Inferior parietal cortex (tissue), 1 donor: ENCODE measurements at regions not wholly inside any gene's neighbourhood (a gene's known extent, or its start where the extent isn't known, plus 50 kb on each side); places are given as distances from the start of the nearest gene placed in this dataset.
"Not testable (repeated sequence)": the region's sequence is repeated elsewhere in the genome, so short reads cannot be mapped to it uniquely, and the experiment has no call there.

Experiments used
- DNase-seq: peaks from one replicate; pipeline ENCODE4 v3.0.0-alpha.2; 2016; ENCODE audit errors: extremely low spot score

DNA sequence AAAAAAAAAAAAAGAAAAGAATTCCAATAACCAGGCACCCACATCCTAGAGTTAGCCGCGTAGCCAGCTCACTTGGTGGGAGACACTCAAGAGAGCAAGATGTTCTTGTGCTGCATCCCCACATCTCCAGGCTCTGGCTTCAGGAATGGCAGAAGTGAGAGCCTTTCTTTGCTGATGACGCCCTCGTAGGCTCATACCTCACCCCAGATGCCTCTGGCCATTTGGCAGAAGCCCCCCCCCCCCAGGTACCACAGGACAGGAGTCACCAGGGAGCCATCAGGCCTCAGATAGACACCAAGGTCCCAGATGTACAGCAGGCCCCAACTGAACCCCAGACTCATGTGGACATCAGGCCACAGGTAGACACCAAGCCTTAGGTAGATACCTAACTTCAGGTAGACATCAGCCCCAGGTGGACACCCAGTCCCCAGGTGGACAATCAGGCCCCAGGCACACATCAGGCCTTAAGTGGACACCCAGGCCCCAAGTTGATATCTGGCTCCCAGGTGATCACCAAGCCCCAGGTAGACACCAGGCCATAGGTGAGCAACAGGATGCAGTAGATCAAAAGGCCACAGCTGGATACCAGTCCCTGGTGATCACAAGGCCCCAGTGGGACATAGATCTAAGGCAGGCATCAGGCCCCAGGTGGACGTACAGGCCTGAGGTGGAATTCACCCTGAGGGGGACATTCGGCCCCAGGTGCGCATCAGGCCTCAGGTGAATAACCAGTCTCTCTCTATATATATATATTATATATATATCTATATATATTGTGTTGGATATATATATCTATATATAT is 202.5 kb downstream of the POTEM start:
- not testable (repeated sequence) for DNase-seq

DNA sequence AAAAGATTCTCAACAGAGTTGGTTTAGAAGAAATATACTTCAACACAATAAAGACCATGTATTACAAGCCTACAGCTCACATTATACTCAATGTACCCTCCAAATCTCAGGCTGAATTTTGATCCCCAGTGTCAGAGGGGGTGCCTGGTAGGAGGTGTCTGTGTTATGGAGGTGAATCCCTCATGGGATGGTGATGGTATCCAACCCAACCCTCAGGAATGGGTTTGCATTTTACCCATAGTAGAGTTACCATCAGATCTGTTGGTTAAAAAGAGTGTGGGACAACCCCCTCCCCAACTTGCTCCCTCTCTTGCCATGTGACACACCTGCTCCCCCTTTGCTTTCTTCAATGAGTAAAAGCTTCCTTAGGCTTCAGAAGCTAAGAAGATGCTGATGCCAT is 205.5 kb downstream of the POTEM start:
- DNase-seq = not testable (repeated sequence)

DNA sequence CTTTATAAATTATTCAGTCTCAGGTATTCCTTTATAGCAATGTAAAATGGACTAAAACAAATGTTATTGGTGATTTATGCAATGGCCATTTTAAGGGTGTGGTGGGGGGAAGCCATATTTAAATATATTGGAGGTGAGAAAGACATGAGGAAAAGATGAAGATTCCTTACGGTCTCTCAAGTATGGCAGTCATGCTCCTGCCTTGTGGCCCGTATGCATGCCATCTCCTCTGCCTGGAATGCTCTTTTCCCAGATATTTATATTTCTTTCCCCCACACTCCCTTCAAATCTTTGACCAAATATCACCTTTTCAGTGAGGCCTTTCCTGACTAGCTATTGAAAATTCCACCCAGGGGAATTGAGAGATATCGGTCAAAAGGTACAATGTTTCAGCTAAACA is 206.0 kb downstream of the POTEM start:
- DNase-seq = not testable (repeated sequence)

DNA sequence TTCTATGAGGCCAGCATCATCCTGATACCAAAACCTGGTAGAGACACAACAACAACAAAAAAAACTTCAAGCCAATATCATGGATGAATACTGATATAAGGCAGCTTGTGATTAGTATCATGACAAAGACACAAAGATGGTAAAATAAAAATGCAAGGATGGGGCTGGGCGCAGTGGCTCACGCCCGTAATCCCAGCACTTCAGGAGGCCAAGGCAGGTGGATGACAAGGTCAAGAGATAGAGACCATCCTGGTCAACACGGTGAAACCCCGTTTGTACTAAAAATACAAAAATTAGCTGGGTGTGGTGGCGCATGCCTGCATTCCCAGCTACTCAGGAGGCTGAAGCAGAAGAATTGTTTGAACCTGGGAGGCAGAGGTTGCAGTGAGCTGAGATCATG is 210.2 kb downstream of the POTEM start:
- not testable (repeated sequence) for DNase-seq

DNA sequence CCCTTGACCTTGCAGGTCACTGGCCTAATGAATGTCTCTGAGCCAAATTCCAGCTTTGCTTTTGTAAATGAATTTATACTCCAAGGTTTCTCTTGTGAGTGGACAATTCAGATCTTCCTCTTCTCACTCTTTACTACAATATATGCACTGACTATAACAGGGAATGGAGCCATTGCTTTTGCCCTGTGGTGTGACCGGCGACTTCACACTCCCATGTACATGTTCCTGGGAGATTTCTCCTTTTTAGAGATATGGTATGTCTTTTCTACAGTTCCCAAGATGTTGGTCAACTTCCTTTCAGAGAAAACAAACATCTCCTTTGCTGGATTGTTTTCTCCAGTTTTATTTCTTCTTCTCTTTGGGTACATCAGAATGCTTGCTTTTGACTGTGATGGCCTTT is 213.1 kb downstream of the POTEM start:
- DNase-seq = not testable (repeated sequence)

DNA sequence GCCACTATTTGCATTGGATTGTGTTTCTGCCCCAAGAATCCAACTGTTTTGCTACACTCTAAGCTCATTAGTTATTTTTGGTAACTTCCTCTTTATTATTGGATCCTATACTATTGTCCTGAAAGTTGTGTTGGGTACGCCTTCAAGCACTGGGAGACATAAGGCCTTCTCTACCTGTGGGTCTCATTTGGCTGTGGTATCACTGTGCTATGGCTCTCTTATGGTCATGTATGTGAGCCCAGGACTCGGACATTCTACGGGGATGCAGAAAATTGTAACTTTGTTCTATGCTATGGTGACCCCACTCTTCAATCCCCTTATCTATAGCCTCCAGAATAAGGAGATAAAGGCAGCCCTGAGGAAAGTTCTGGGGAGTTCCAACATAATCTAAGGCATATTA is 213.6 kb downstream of the POTEM start:
- not testable (repeated sequence) for DNase-seq

DNA sequence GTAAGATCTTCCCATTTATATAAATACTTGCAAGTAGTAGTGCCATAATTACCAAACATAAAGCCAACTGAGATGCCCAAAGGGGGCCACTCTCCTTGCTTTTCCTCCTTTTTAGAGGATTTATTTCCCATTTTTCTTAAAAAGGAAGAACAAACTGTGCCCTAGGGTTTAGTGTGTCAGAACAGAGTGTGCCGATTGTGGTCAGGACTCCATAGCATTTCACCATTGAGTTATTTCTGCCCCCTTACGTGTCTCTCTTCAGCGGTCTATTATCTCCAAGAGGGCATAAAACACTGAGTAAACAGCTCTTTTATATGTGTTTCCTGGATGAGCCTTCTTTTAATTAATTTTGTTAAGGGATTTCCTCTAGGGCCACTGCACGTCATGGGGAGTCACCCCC is 227.9 kb downstream of the POTEM start:
- DNase-seq = not testable (repeated sequence)

DNA sequence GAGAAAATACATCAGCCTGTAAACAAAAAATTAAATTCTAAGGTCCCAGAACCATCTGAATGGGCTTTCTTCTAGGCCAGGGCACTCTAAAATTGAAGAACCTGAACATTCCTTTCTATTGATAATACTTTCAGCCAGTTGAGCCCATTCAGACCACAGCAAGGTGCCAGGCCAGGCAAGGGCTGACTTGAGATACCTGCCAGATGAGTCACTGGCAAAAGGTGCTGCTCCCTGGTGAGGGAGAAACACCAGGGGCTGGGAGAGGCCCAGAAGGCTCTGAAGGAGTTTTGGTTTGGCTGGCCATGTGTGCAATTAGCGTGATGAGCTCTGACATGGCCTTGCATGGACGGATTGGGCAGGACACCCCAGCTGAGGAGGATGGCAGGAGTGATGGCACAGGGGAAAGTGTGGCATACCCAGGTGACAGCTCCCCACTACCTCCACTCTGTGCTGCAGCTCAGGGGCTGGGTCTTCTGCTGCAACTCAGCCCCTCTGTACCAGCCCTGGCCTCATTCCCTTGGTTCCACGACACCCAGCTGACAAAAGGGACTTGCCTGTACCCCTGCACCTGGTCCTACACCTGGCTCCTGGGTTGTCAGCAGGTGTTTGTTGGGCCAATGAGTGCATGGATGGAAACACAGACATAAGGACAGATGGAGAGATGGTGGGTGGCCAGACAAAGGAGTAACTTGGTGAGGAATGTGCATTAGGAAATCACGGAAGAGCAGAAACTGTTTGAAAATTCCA is 230.4 kb downstream of the POTEM start:
- not testable (repeated sequence) for DNase-seq

DNA sequence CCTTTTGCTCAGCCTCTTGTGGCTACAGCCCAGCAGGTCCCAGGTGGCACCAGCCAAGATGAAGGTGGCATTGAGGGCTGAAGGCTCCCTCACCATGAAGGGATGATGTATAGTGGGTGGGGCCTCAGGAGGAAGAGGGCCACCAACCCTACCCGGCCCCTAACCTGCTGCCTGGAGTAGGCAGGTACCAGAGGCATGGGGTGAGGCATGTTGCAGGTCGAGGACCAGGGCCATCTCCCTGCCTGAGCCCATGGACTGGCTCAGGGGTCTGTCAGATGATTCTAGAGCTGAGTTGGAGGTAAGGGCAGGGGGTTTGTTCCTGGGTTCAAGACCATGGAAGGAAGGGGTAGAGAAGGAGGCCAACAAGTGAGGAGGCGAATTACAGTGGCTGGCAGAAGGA is 231.1 kb downstream of the POTEM start:
- DNase-seq = not testable (repeated sequence)

DNA sequence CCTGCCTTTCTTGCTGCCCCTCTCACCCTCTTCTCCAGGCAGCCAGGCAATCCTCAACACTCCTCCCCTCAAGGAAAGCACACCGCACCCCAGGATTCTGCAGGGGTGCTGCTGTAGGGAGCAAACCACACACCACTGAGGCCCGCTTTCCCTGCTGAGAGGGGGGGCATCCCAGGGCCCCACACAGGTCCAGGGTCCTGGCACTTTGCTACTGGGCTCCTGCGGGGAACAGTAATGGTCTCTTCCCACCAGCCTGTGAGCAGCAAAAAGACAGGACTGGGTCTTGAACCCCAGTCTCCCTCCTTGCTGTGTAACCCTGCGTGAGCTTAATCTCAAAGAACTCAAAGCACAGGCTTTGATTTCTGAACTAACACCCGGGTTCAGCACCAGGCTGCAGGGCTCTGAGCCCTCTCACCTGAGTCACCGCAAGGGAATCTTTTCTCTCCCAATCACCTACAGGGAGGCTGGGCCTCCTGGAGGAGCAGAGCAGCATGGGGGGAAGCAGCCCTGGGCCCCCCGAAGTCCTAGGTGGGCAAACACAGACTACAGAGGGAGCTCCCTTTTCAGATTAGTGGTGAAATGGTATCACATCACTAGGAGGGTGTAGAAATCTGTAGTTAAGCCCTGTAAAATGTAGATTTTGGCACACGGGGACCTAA is 232.6 kb downstream of the POTEG start:
- not testable (repeated sequence) for DNase-seq

DNA sequence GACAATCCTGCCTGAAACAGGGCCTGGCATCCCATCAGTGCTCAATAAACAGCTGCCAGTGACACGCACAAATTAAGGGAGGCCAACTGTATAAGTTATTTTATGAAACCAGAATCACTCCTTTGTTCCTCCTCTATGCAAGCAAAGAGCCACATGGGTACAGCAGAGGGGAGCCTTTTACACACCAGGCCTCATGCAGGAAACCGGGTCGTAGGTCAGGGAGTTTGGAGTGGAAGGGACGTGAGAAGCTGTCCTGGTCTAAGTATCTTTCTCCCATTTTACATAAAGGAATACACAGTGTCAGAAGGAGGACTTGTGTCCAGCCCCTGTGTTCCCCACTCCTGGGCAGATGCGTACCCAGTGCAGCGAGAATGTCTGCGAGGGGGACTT is 232.1 kb downstream of the POTEG start:
- not testable (repeated sequence) for DNase-seq

DNA sequence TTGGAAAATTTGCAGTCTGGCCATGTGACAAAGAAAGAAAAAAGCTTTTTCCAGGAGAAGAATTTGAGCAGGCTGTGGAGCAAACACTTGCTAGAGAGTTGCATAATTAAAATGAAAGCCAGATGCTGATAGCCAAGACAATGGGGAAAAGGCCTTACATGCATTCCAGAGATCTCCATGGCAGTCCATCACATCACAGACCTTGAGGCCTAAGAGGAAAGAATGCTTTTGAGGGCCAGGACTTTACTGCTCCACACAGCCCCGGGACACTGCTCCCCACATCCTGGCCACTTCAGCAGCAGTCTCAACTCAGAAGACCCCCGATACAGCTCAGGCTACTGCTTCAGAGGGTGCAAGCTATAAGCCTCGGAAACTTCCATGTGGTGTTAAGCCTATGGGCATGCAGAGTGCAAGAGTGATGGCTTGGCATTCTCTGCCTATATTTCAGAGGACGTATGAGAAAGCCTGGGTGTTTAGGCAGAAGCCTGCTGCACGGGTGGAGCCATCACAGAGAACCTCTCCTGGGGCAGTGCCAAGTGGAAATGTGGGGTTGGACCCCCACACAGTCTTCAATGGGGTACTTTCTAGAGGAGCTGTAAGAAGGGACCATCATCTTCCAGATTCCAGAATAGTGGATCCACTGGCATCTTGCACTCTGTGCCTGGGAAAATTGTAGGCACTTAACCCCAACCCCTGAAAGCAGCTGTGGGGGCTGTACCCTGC is 230.7 kb downstream of the POTEG start:
- DNase-seq = not testable (repeated sequence)

DNA sequence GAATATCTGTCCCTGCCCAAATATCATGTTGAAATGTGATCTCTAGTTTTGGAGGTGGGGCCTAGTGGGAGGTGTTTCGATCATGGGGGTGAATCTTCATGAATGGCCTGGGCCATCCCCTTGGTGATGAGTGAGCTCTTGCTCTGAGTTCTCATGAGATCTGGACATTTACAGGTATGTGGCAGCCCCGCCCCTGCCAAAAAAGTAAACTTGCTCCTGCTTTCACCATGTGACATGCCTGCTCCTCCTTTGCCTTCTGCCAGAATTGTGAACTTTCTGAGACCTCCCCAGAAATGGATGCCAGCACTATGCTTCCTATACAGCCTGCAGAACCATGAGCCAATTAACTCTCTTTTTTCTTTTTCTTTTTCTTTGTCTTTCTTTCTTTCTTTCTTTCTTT is 229.3 kb downstream of the POTEG start:
- not testable (repeated sequence) for DNase-seq

DNA sequence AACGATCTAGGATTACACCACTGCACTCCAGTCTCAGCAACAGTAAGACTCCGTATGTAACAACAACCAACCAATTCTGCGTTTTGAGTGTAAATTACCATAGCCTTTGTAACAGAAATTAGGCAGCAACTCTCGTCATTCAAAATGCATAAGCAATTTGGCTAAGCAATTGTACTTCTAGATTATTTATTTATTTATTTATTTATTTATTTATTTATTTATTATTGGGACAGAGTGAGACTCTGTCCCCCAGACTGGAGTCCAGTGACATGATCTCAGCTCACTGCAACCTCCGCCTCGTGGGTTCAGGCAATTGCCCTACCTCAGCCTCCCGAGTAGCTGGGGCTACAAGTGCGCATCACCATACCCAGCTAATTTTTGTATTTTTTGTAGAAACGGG is 217.7 kb downstream of the POTEG start:
- not testable (repeated sequence) for DNase-seq

DNA sequence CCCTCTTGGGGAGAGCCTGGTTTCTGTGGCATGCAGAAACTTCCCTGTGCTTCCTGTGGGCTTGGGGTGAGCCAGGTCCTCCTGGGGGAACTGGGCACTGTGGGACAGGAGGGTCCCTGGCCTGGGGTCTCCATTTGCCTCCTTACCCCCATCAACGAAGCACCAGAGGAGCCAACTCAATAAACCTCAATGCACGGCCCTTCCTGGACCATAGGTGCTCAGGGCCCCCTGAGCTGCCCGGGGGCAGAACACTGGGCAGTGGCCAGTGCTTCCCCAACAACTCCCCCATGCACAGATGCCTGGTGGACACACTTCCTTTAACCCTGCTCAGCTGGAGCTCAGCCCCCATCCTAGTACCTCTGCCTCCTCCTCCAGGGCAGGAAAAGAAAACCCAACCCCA is 214.7 kb downstream of the POTEG start:
- DNase-seq = not testable (repeated sequence)

DNA sequence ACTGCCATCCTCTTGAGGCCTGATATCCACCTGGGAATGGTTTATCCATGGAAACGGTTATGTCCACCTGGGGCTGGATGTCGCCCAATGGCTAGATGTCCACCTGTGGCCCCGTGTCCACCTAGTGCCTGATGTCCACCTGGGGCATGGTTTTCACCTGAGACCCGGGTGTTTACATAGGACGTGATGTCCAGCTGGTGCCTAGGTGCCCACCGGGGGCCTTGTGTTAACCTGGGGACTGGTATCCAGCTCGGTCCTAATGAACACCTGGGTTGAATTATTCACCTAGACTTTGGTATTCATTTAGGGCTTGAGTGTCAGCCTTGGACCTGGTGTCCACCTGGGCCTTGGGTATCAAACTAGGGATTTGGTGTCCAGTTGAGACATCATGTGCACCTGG is 202.7 kb downstream of the POTEG start:
- not testable (repeated sequence) for DNase-seq

DNA sequence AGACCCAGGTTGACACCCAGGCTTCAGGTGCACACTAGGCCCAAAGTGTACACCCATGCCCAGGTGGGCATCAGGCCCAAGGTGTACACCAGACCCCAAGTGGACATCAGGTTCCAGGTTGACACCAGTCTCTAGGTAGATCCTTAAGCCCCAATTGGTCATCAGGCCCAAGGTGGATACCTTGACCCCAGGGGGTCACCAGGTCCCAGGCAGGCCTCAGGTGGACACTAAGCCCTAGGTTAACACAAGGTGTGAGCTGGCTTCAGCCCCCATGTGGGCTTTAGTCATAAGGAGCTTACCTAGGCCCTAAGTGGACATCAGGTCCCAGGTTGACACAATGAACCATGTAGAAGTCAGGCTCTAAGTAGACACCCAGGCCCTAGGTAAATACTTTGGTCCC is 200.1 kb downstream of the POTEG start:
- not testable (repeated sequence) for DNase-seq

DNA sequence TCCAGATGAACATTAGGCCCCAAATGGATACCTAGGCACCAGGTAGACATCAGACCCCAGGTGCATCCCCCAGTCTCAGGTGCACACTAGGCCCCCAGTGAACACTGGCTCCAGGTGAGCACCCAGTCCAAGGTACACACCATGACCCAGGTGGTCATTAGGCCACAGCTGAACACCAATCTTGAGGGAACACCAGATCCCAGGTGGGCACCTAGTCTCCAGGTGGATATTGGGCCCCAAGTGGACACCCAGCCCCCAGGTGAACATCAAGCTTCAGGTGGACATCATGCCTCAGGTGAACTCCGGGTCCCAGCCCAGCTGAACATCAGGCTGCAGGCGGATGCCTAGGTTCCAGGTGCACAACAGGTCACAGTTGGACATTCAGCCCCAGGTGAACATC is 196.5 kb downstream of the POTEG start:
- DNase-seq = not testable (repeated sequence)

DNA sequence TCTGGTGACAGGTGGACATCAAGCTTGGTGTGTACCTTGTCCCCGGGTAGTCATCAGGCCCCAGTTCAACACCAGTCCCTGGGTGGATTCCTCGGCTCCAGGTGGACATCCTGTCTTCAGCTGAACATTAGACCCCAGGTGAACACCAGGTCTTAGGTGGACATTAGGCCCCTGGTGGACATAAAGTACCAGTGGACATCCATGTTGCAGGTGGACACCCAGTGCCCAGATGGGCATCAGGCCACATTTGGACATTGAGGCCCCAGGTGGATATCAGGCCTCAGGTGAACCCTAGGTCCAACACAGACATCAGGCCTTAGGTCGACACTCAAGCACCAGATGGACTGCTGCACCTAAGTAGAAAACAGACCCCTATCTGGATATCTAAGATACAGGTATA is 195.6 kb downstream of the POTEG start:
- not testable (repeated sequence) for DNase-seq

DNA sequence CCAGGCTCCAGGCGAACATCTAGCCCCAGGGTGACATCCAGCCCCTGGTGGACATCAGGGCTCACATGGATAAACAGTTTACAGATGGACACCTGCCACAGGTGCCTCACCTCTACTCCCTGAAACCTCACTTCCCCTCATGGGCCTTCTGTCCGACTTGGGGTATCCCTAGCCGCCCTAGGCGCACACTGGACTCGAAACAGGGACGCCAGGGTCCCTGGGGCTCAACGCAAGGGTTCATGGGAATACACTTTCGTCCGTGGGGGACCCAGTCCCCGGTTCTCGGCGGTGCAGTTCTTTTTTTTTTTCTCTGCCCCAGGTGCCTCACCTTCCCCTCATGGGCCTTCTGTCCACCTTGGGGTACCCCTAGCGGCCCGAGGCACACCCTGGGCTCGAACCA is 194.2 kb downstream of the POTEG start:
- not testable (repeated sequence) for DNase-seq

DNA sequence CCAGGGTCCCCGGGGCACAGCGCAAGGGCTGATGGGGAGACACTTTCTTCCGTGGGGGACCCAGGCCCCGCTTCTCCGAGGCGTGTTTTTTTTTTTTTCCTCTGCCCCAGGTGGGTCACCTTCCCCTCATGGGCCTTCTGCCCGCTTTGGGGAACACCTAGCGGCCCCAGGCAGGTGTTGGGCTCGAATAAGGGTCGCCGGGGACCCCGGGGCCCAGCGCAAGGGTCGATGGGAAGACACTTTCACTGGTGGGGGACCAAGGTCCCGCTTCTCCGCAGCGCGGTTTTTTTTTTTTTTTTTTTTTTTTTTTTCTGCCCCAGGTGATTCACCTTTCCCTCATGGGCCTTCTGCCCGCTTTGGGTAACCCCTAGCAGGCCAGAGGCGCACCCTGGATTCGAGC is 193.8 kb downstream of the POTEG start:
- DNase-seq = not testable (repeated sequence)

DNA sequence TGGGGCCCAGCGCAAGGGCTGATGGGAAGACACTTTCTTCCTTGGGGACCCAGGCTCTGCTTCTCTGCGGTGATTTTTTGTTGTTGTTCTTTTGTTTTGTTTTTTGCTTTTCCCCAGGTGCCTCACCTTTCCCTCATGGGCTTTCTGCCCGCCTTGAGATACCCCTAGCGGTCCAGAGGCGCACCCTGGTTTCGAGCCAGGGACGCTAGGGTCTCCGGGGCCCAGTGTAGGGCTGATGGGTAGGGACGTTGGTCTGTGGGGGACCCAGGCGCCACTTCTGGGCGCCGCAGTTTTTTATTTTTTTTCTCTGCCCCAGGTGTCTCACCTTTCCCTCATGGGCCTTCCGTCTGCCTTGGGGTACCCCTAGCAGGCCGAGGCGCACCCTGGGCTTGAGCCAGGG is 192.7 kb downstream of the POTEG start:
- not testable (repeated sequence) for DNase-seq
